Osteocyte (in vitro differentiated cells): ENCODE measurements at regions not wholly inside any gene's neighbourhood (a gene's known extent, or its start where the extent isn't known, plus 50 kb on each side); places are given as distances from the start of the nearest gene placed in this dataset.

Experiments used
- DNase-seq: peaks from one replicate; pipeline ENCODE4 v3.0.0; 2021; ENCODE audit warnings: mixed read lengths; ENCODE audit not compliant: unreplicated experiment; ENCODE audit errors: extremely low spot score
- H3K27ac Mint-ChIP-seq: one replicate; pipeline ENCODE4 v1.8.0; 2021; ENCODE audit warnings: mild to moderate bottlenecking, mixed read lengths; ENCODE audit not compliant: unreplicated experiment
- H3K27me3 Mint-ChIP-seq: one replicate; pipeline ENCODE4 v1.8.0; 2021; ENCODE audit warnings: mixed read lengths; ENCODE audit not compliant: unreplicated experiment
- H3K36me3 Mint-ChIP-seq: one replicate; pipeline ENCODE4 v1.8.0; 2021; ENCODE audit warnings: mixed read lengths; ENCODE audit not compliant: unreplicated experiment
- H3K4me1 Mint-ChIP-seq: one replicate; pipeline ENCODE4 v1.8.0; 2021; ENCODE audit warnings: mixed read lengths; ENCODE audit not compliant: unreplicated experiment
- H3K4me3 Mint-ChIP-seq: one replicate; pipeline ENCODE4 v1.8.0; 2021; ENCODE audit warnings: mild to moderate bottlenecking, moderate library complexity, mixed read lengths; ENCODE audit not compliant: unreplicated experiment
- H3K9me3 Mint-ChIP-seq: one replicate; pipeline ENCODE4 v1.8.0; 2021; ENCODE audit warnings: mixed read lengths; ENCODE audit not compliant: unreplicated experiment
- TF ChIP-seq, protein P1 (sequence below): fragments of 200-600 bp; sonication (generic); IDR thresholded peaks from 2 replicates; pipeline ENCODE4 v1.5.0; 2021; ENCODE audit warnings: antibody characterized with exemption, mild to moderate bottlenecking, moderate library complexity

DNA sequence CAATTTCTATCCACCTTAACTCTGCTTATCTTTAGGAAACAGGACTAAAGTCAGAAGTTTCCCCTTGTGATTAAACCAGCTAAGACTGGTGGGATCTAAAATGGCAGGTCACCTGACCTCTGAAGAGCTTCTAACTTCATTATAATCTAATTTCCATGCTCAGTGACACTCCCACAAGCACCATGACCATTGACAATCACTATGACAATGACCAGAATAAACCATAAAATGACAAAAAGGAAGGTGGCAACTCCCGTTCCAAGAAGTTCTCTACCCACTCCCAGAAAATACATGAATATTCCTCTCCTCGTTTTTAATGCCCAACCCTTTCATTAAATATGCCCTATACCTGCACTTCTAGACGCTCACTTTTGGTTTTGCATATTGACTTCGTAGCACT lies 471.2 kb upstream of the CCDC54 start:
- Mint-ChIP-seq H3K4me1 (no peaks in the 10 kb centered on the region), H3K27me3 (no peaks in the 10 kb centered on the region), H3K9me3 (no peaks in the 10 kb centered on the region), H3K27ac (no peak overlapping the region), H3K4me3 (no peak overlapping the region), H3K36me3 (no peaks in the 10 kb centered on the region)
- no peak for DNase-seq
- TF ChIP-seq, protein P1, sequence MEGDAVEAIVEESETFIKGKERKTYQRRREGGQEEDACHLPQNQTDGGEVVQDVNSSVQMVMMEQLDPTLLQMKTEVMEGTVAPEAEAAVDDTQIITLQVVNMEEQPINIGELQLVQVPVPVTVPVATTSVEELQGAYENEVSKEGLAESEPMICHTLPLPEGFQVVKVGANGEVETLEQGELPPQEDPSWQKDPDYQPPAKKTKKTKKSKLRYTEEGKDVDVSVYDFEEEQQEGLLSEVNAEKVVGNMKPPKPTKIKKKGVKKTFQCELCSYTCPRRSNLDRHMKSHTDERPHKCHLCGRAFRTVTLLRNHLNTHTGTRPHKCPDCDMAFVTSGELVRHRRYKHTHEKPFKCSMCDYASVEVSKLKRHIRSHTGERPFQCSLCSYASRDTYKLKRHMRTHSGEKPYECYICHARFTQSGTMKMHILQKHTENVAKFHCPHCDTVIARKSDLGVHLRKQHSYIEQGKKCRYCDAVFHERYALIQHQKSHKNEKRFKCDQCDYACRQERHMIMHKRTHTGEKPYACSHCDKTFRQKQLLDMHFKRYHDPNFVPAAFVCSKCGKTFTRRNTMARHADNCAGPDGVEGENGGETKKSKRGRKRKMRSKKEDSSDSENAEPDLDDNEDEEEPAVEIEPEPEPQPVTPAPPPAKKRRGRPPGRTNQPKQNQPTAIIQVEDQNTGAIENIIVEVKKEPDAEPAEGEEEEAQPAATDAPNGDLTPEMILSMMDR: no peak

DNA sequence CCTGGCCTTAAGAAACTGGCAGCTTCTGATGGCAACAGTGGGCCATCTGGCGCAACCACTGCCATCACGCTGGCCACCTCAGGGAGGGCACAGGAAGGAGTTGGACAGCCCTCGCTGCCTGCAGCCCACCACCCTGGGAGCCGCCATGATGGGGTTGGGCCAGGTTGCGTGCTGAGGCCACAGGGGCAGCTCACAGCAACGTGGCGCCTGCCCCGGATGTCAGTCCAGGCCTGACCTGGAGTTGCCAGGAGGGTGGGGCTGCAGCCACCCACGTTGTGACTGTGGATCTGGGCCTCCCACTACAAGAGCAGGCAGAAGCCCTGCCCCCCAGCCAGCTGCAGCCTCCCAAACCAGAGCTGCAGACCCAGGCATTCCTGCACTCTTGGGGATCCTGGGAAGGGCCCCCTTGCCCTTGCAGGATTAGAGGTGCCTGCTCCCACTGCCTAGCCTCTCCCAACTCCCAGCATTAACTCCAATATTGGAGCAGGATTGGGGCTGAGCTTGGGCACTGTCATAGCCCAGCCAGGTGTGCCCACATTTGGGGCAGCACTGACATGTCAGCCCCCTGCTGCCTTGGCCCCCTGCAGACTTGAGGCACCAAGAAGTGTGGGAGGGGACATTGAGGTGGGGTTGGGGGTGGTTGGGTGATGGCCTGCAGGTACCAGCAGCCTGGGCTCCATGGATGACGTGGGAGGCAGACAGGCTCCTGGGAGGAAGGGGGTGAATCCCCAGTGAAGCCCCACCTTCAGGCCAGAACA lies 468.9 kb upstream of the CCDC54 start:
- Mint-ChIP-seq H3K4me3 (no peak overlapping the region), H3K4me1 (no peaks in the 10 kb centered on the region), H3K27ac (no peak overlapping the region), H3K36me3 (no peaks in the 10 kb centered on the region), H3K9me3 (no peaks in the 10 kb centered on the region), H3K27me3 (no peaks in the 10 kb centered on the region)
- no peak for DNase-seq
- TF ChIP-seq, protein P1: no peak

DNA sequence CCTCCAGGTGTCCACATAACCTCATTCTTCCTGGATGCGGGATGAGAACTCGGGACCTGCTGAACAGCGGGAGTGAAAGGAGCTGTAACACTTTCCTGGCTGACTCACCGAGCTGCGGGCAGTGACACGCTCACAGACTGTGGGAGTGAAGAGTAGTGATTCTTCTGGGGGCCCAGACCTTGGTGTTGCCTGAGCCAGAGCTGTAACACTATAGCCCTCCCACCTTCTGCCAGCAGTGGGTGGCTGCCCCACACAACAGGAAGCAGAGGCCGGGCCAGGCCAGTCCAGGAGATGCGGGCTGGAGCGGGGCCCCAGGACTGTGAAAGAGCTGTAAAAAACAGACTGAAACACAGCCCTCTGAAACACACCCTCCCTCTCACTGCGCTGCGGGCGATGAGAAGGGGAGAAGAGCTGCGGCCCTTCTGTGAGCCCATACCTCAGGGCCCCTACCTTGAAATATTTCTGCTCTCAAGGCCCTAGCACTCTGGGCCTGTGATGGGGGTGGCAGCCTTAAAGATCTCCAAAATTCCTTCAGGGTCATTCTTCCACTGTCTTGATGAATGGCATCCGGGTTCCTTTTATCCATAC lies 464.0 kb upstream of the CCDC54 start:
- TF ChIP-seq, protein P1: no peak
- DNase-seq: no peak
- Mint-ChIP-seq H3K4me1 (no peaks in the 10 kb centered on the region), H3K27me3 (no peaks in the 10 kb centered on the region), H3K4me3 (no peak overlapping the region), H3K9me3 (no peaks in the 10 kb centered on the region), H3K27ac (no peak overlapping the region), H3K36me3 (no peaks in the 10 kb centered on the region)

DNA sequence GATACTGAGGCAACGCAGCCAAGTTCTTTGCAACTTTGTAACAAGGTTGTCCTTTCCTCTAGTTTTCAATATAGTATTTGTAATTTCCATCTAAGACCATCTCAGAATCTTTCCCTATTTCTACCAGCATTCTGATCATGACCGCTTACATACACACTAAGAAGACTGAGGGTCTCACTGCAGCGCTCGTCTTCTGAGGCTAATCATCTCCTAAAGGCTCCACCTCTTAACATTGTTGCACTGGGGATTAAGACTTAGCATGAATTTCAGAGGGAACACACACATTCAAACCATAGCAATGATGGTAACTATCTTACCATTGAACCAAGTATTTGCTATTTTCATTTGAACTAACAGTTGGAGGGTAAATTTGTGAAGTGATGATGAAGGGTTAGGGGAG lies 463.3 kb upstream of the CCDC54 start:
- TF ChIP-seq, protein P1: no peak
- Mint-ChIP-seq H3K27me3 (no peaks in the 10 kb centered on the region), H3K4me3 (no peak overlapping the region), H3K9me3 (no peaks in the 10 kb centered on the region), H3K36me3 (no peaks in the 10 kb centered on the region), H3K27ac (no peak overlapping the region), H3K4me1 (no peaks in the 10 kb centered on the region)
- DNase-seq: no peak

DNA sequence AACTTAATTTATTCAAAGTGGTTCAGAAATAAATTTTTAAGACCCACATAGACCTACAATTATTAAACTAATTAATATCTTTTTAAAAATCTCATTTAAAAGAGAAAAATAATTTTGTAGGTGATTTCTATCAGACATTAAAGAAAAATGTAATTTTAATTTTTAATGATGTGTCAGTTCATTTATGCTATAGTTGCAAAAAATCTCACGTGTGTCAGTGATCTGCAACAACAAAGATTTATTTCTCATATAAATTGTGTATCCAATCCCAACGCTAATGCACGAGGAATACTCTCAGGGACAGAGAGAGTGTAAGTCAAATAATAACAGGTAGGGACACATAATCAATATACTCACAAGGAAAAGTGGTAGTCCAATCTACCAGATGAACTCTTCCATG lies 456.6 kb upstream of the CCDC54 start:
- no peaks in the 10 kb centered on the region for H3K27me3 Mint-ChIP-seq
- no peak overlapping the region for H3K4me3 Mint-ChIP-seq
- H3K9me3 Mint-ChIP-seq: no peaks in the 10 kb centered on the region
- TF ChIP-seq, protein P1: no peak
- DNase-seq: no peak
- H3K4me1 Mint-ChIP-seq: no peaks in the 10 kb centered on the region
- H3K27ac Mint-ChIP-seq: no peak overlapping the region
- H3K36me3 Mint-ChIP-seq: no peaks in the 10 kb centered on the region
